GM21367 (cell line): ENCODE measurements at regions not wholly inside any gene's neighbourhood (a gene's known extent, or its start where the extent isn't known, plus 50 kb on each side); places are given as distances from the start of the nearest gene placed in this dataset.

ENCODE experiments used
- ATAC-seq: cut with Tn5 transposase; IDR thresholded peaks from one replicate; pipeline ENCODE4 v1.9.1; 2021; ENCODE audit not compliant: unreplicated experiment

- no peak for ATAC-seq
Observed at GRCh38 chr10:124219062-124219461, 125.7 kb upstream of the CHST15 start.

- no peak for ATAC-seq
Observed at GRCh38 chr10:124217906-124218804, 124.8 kb upstream of the CHST15 start.

GRCh38 chr10:124217031-124217430 is 123.6 kb upstream of the CHST15 start:
- no peak for ATAC-seq

GRCh38 chr10:124214610-124215375 is 121.4 kb upstream of the CHST15 start:
- no peak for ATAC-seq

GRCh38 chr10:124213899-124214510 is 120.6 kb upstream of the CHST15 start:
- no peak for ATAC-seq

GRCh38 chr10:124213471-124213870 is 120.1 kb upstream of the CHST15 start:
- no peak for ATAC-seq

GRCh38 chr10:124212702-124213101 is 119.3 kb upstream of the CHST15 start:
- ATAC-seq = no peak

- no peak for ATAC-seq
Observed at GRCh38 chr10:124211921-124212320, 118.5 kb upstream of the CHST15 start.

GRCh38 chr10:124210263-124210662 is 116.9 kb upstream of the CHST15 start:
- no peak for ATAC-seq

- ATAC-seq = no peak
Observed at GRCh38 chr10:124207391-124207790, 114.0 kb upstream of the CHST15 start.

GRCh38 chr10:124206616-124207015 is 113.2 kb upstream of the CHST15 start:
- ATAC-seq = no peak

GRCh38 chr10:124205432-124205831 is 112.0 kb upstream of the CHST15 start:
- no peak for ATAC-seq

GRCh38 chr10:124204726-124205125 is 111.3 kb upstream of the CHST15 start:
- ATAC-seq = no peak

- ATAC-seq = no peak
Observed at GRCh38 chr10:124200011-124200410, 106.6 kb upstream of the CHST15 start.

- no peak for ATAC-seq
Observed at GRCh38 chr10:124198871-124199270, 105.5 kb upstream of the CHST15 start.

- ATAC-seq = no peak
Observed at GRCh38 chr10:124198125-124198501, 104.7 kb upstream of the CHST15 start.

- ATAC-seq = no peak
Observed at GRCh38 chr10:124197371-124198124, 104.2 kb upstream of the CHST15 start.

GRCh38 chr10:124196659-124197058 is 103.3 kb upstream of the CHST15 start:
- no peak for ATAC-seq

GRCh38 chr10:124194199-124194824 is 100.9 kb upstream of the CHST15 start:
- no peak for ATAC-seq

- no peak for ATAC-seq
Observed at GRCh38 chr10:124193309-124193696, 99.9 kb upstream of the CHST15 start.
